Endometrial microvascular endothelial cells (primary cell): ENCODE measurements at regions not wholly inside any gene's neighbourhood (a gene's known extent, or its start where the extent isn't known, plus 50 kb on each side); places are given as distances from the start of the nearest gene placed in this dataset.
"Not testable (repeated sequence)": the region's sequence is repeated elsewhere in the genome, so short reads cannot be mapped to it uniquely, and the experiment has no call there.

Experiments
- in situ Hi-C: cut with HindIII; loops from 2 replicates; pipeline ENCODE4 v1.10.0; 2017; ENCODE audit warnings: low sequenced_read_pairs, low pct_unique_long_range_greater_than_20kb; ENCODE audit errors: inconsistent ontology term

GRCh38 chr1:185404291-185404690 lies 87.2 kb upstream of the IVNS1ABP start:
- in situ Hi-C loops: no loop called here

DNA sequence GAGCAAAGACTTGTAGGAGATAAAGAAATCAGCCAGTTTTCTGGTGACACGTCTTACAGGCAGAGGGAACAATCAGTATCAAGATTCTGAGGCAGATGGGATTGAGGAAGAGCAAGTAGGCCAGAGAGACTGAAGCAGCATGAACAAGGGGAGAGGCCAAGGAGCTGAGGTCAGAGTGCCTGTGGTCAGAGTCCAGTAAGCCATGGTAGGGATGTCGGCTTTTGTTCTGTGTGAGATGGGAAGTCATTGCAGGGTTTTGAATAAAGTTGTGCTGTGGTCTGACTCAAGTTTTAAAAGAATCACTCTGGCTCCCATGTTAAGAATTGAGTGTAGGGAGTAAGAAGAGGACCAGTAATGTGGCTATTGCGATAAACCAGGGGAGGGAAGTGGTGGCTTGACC lies 85.9 kb upstream of the IVNS1ABP start:
- in situ Hi-C loops: no loop called here

- in situ Hi-C loops: no loop called here
These were observed 84.0 kb upstream of the IVNS1ABP start for GRCh38 chr1:185401019-185401418.

DNA sequence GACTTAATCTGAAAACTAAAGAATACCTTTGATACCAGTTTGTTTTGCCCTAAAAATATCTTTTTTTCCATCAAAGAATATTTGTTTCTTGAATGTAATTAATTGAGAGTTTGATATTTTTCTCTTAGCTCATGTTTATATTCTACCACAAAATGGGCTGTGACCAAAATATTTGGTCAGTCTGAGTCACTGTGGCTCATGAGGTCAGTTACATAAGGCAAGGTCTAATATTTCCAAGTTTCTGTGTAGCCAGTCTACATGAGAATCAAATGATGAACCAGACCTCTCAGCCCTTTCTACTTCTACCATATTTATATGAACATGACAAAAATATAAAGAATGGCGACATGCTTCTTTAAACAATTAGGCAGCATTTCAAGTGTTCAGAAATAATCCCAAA lies 83.0 kb upstream of the IVNS1ABP start:
- in situ Hi-C loops: no loop called here

GRCh38 chr1:185398599-185398998 lies 81.6 kb upstream of the IVNS1ABP start:
- in situ Hi-C loops: no loop called here

DNA sequence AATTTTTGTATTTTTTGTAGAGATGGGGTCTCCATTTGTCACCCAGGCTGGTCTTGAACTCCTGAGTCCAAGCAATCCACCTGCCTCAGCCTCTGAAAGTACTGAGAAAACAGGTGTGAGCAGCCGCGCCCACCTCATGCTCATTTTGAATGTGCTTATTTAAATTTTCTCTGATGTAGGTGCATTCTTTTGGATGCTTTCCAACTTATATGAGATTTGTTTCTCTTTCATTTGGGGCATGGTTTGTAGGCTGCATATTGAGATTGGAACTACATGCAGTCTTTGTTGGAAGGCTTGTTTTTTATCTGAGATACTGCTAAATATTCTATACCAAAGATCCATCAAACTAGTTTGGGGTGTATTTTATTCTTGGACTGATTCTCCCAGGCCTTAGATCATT lies 81.0 kb upstream of the IVNS1ABP start:
- in situ Hi-C loops: no loop called here

GRCh38 chr1:185397183-185397582 lies 80.1 kb upstream of the IVNS1ABP start:
- in situ Hi-C loops: no loop called here

- in situ Hi-C loops: no loop called here
These were observed 79.1 kb upstream of the IVNS1ABP start for GRCh38 chr1:185396126-185396525.

DNA sequence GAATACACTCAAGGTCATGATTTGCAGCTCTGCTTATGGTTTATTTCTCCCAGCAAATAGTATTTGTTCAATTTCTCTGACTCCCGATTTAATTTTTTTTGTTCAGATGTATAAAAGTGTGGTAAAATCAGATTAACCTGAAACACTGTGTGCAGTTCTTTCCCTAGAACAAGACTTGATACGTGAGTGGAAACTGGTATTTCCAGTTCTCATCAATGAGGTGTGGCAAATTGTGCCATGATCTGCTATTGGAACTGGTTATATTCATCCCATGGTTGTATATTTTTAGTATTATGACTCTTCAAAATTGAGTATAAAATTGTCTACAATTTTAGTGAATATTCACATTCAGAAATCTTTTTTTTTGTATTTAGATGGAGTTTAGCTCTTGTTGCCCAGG lies 76.8 kb upstream of the IVNS1ABP start:
- in situ Hi-C loops: no loop called here

DNA sequence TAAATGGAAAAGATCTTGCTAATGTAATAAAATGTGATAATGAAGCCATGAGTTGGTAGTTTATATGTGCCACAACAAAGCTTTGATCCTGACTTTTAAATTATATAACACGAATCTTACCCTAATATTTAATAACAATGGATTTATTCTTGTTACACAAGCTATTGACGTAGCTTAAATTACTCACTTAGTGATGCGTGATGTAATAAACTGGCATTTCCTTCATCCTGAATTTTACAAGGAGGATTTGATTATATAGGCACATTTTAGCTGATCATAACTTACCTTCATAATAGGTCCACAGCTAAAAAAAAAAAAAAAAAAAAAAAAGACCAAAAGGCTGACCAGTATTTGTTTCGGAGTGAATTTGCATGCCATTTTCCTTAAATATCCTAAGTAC lies 76.2 kb upstream of the IVNS1ABP start:
- in situ Hi-C loops: no loop called here

DNA sequence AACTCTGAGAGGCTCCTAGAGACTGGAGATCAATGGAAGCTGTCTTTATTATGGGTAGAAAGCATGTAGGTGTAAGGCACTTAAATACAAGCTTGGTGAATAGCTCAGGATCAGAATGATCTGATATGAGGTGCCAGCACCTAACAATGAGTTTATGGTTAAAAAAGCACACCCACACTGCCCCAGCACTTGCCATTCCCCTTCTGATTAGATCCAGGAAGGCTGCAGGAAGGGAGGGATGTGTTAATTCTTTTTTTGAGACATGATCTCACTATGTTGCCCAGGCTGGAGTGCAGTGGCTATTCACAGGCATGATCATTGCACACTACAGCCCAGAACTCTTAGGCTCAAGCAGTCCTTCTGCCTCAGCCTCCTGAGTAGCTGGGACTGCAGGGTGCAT lies 71.8 kb upstream of the IVNS1ABP start:
- in situ Hi-C loops: no loop called here

GRCh38 chr1:185388346-185388745 lies 71.3 kb upstream of the IVNS1ABP start:
- in situ Hi-C loops: no loop called here

DNA sequence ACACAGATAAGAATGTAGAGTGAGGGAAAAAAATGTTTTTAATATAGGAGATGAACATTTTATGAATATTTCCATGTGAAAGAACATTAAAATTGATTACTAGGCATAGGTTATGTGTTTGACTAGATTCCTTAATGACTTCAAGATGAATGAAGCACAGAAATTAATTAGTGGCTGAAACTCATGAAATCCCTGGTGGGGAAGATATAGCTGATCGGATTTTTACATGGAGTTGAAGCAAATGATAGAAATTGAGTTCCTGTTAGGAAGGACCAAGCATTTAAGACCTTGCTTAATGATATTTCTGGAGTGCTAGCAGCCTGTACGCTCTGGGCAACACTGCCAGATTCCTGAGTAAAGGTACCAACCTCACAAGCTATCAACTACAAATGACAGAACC lies 68.9 kb upstream of the IVNS1ABP start:
- in situ Hi-C loops: no loop called here

- in situ Hi-C loops: not testable (repeated sequence)
These were observed 66.8 kb upstream of the IVNS1ABP start for GRCh38 chr1:185383805-185384204.

DNA sequence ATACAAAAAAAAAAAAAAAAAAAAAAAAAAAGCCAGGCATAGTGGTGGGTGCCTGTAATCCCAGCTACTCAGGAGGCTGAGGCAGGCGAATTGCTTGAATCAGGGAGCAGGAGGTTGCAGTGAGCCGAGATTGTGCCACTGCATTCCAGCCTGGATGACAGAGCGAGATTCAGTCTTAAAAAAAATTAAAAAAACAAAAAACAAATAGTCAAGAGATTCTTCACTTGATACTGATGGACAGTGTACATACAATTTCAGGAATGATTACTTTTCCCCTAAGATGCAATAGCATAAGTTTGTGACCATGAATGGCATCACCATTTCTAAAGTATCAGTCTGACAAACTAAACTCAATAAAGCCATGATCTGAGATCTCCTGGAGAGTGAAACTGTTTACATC lies 60.8 kb upstream of the IVNS1ABP start:
- in situ Hi-C loops: no loop called here

DNA sequence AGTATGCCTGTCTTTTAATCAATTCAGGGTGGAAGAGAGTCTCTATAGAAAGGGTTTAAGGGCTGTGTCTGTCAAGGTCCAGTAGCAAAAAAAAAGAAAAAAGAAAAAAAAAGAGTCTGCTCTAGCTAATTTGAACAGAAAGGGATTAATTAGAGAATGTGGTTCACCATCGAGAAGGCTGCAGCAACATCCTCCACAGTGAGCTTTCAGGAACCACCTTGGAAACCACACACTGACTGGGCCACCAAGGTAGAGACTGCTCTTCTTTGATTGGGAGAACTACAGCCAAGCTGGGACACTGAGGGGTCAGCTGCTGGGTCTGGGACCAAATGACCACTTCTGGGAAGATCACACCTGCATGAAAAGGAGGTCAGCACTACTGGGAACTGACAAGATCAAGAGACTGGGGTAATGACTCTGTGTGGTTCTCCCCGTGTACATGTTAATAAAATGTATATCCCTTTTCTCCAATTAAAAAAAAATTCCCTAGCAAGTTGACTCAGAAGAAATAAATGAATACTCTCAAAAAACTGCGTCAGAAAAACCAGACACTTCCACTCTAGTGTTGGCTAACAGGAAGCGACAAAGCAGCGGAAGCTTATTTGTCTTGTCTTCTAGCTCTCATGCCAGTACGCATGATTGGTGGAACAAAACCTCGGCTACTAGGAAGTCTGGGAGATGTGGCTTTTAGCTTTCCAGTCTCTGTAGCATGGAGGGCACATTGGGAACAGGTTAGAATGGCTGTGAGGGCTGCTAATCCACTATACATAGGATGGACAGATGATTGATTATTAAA lies 60.0 kb upstream of the IVNS1ABP start:
- in situ Hi-C loops: no loop called here

DNA sequence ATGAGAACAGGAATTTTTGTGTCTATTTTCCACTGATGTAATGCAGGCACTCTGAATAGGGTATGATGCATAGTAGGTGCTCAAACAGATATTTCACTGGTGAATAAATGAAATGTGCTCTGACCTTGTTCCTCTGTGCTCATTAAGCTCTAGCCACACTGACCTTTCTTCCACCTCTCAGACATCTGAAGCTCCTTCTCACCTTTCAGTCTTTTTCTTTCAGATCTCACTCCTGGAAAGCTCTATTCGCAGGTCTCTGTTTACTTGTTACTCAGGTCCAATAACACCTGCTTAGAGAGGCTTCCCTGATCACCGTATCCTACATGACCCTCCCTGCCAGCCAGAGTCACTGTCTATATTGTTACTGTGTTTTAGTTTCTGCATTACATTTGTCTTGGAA lies 59.2 kb upstream of the IVNS1ABP start:
- in situ Hi-C loops: no loop called here

GRCh38 chr1:185375583-185375982 lies 58.5 kb upstream of the IVNS1ABP start:
- in situ Hi-C loops: no loop called here

- in situ Hi-C loops: no loop called here
These were observed 56.9 kb upstream of the IVNS1ABP start for GRCh38 chr1:185373813-185374529.

- in situ Hi-C loops: no loop called here
These were observed 52.7 kb upstream of the IVNS1ABP start for GRCh38 chr1:185369786-185370185.
